NB4 (cell line): ENCODE measurements at regions not wholly inside any gene's neighbourhood (a gene's known extent, or its start where the extent isn't known, plus 50 kb on each side); places are given as distances from the start of the nearest gene placed in this dataset.
"Not testable (repeated sequence)": the region's sequence is repeated elsewhere in the genome, so short reads cannot be mapped to it uniquely, and the experiment has no call there.

Source experiments
- DNase-seq: peaks from one replicate; pipeline ENCODE4 v3.0.0; 2010; ENCODE audit warnings: low read depth
- H3K4me3 ChIP-seq: one replicate; pipeline ENCODE4 v1.5.1; 2011; ENCODE audit warnings: mild to moderate bottlenecking, low read depth, low read length, moderate library complexity
- MYC ChIP-seq: IDR thresholded peaks from 2 replicates; pipeline ENCODE4 v1.6.1; 2011; ENCODE audit warnings: low read depth, low read length
- POLR2A ChIP-seq: IDR thresholded peaks from 2 replicates; pipeline ENCODE4 v1.6.1; 2011; ENCODE audit warnings: mild to moderate bottlenecking; ENCODE audit not compliant: insufficient read length; ENCODE audit errors: extremely low read depth
- TF ChIP-seq, protein P1 (sequence below): IDR thresholded peaks from one replicate; pipeline ENCODE4 v1.5.1; 2012; ENCODE audit warnings: low read depth, low read length
- TF ChIP-seq, protein P2 (sequence below): IDR thresholded peaks from 2 replicates; pipeline ENCODE4 v1.6.1; 2011; ENCODE audit warnings: low read depth, low read length

DNA sequence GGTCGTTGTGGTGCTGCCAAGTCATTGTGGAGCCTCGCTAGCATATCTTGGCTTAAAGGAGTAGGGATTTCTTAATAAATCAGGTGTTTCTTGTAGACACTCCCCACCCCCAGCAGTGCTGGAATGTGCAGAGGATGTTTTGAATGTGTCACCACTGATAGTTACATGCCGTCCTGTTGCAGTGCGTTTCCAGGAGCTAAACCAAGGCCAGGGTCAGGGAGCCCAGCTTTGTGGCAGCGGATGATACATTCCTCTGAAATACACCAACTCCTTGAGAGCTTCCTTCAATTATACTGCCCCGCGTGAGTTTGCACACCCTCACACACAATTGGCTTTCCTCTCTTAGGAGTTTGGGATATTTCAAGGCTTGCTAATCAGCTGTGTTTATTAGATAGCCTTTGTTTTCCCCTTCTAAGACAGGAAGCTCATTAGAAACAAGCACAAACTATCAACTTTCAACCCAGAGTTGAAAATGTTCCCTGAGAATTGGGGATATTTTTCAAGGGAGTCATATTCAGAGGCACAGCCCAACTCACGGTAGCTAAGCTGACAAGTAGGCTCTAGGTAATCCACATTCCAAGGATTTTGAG, 154.9 kb downstream of the C12orf75 start:
- no peak for DNase-seq
- TF ChIP-seq, protein P1, sequence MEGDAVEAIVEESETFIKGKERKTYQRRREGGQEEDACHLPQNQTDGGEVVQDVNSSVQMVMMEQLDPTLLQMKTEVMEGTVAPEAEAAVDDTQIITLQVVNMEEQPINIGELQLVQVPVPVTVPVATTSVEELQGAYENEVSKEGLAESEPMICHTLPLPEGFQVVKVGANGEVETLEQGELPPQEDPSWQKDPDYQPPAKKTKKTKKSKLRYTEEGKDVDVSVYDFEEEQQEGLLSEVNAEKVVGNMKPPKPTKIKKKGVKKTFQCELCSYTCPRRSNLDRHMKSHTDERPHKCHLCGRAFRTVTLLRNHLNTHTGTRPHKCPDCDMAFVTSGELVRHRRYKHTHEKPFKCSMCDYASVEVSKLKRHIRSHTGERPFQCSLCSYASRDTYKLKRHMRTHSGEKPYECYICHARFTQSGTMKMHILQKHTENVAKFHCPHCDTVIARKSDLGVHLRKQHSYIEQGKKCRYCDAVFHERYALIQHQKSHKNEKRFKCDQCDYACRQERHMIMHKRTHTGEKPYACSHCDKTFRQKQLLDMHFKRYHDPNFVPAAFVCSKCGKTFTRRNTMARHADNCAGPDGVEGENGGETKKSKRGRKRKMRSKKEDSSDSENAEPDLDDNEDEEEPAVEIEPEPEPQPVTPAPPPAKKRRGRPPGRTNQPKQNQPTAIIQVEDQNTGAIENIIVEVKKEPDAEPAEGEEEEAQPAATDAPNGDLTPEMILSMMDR: no peak
- TF ChIP-seq POLR2A (no peak), MYC (no peak)
- TF ChIP-seq, protein P2, sequence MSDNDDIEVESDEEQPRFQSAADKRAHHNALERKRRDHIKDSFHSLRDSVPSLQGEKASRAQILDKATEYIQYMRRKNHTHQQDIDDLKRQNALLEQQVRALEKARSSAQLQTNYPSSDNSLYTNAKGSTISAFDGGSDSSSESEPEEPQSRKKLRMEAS: no peak
- H3K4me3 ChIP-seq: no peak overlapping the region

DNA sequence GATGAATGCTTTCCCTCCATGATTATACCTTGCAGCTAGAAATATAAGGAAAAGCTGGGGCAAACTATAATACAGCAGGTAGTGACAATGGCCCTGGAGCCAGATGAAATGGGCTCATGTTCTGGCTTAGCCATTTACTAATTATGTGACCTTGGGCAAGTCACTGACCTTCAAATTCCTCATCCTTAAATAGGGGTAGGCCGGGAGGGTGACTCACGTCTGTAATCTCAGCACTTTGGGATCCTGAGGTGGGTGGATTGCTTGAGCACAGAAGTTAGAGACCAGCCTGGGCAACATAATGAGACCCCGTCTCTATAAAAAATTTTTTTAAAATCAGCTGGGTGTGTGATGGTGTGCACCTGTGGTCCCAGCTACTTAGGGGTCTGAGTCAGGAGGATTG, 155.4 kb downstream of the C12orf75 start:
- H3K4me3 ChIP-seq: no peak overlapping the region
- DNase-seq: no peak
- TF ChIP-seq, protein P2: no peak
- TF ChIP-seq, protein P1: no peak
- no peak for TF ChIP-seq POLR2A
- no peak for TF ChIP-seq MYC

DNA sequence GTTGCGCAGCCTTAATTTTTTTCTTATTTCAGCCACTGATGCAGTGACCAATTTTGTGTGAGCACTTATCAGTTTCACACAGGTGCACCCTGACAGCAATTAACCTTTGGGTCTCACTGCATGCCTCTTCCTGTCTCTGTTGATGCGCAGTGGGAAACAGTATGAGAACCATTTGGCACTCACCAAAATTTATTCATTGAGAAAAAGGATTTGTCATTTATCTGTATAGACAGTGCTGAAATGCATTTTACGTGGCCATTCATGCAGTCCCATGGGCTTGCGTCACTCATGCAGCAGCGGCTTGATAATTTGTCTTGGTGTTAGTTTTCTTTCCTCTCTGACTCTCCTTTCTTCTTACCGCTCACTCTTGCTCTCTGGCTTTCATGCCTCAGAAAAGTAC, 157.5 kb downstream of the C12orf75 start:
- no peak overlapping the region for H3K4me3 ChIP-seq
- no peak for DNase-seq
- TF ChIP-seq POLR2A (no peak), MYC (no peak)
- TF ChIP-seq, protein P2: no peak
- TF ChIP-seq, protein P1: no peak

DNA sequence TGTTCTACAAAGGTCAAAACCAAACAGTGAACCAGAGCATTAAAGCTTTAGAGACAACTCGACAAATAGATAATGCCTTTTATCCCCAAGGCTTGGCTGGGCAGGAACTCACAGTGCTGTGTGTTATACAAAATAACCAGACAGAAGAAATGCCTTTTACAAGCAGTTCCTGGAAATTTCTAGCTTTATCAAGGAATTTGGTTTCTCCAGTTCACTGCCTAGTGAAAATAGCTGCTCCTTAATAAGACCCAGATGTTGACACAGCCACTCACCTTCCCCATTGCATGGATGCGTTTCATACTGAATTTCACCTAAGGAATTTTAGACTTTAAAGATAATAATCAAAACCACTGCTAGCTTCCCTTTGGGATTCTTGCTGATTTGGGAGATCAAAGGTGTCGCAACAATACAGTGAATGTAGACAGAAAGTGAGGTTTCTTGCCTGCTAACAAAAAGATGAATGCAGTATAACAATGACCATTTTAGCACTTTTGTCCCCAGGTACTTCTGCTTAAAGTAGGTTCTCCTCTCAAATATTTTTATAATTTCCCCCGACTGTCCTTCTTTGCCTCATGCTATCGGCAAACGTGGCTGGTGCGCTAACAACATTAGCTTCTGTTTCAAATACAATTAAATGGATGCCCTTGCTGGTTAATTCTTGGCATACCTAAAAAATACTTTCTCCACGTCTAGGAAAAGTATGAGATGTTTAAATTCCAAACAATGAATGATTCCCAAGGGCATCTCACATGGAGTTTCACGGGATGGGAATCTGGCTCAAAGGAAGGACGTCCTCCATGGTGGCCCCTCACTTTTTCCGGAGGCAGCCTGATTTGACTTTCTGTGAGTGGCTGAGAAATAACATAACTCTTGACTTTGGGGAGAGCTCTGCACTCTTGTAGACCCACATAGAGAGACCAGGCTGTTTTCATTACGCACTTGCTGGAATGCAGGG, 162.4 kb downstream of the C12orf75 start:
- no peak overlapping the region for H3K4me3 ChIP-seq
- TF ChIP-seq MYC (no peak), POLR2A (no peak)
- TF ChIP-seq, protein P1: no peak
- TF ChIP-seq, protein P2: no peak
- no peak for DNase-seq

DNA sequence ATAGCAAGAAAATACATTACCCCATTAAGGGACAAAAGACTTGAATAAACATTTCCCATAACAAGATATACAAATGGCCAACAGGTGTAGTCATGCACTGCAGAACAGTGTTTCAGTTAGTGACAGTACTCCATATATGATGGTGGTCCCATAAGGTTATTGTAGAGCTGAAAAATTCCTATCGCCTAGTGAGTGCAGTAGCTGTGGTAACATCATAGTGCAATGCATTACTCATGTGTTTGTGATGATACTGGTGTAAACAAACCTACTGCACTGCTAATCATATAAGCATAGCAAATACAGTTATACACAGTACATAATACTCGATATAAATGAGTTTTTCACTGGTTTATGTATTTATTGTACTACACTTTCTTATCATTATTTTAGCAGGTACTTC, 168.7 kb downstream of the C12orf75 start:
- TF ChIP-seq POLR2A (no peak), MYC (no peak)
- TF ChIP-seq, protein P2: no peak
- TF ChIP-seq, protein P1: no peak
- no peak for DNase-seq
- no peak overlapping the region for H3K4me3 ChIP-seq

DNA sequence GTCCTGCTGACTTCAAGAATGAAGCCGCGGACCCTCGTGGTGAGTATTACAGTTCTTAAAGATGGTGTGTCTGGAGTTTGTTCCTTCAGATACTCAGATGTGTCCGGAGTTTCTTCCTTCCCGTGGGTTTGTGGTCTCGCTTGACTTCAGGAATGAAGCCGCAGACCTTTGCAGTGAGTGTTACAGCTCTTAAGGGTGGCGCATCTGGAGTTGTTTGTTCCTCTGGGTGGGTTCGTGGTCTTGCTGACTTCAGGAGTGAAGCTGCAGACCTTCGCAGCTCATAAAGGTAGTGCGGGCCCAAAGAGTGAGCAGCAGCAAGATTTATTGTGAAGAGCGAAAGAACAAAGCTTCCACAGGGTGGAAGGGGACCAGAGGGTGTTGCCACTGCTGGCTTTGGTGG, 170.2 kb downstream of the C12orf75 start:
- DNase-seq, H3K4me3 ChIP-seq: not testable (repeated sequence)
